ENCODE measurements at regions not wholly inside any gene's neighbourhood (a gene's known extent, or its start where the extent isn't known, plus 50 kb on each side); places are given as distances from the start of the nearest gene placed in this dataset.
"Not testable (repeated sequence)": the region's sequence is repeated elsewhere in the genome, so short reads cannot be mapped to it uniquely, and the experiment has no call there.

DNA sequence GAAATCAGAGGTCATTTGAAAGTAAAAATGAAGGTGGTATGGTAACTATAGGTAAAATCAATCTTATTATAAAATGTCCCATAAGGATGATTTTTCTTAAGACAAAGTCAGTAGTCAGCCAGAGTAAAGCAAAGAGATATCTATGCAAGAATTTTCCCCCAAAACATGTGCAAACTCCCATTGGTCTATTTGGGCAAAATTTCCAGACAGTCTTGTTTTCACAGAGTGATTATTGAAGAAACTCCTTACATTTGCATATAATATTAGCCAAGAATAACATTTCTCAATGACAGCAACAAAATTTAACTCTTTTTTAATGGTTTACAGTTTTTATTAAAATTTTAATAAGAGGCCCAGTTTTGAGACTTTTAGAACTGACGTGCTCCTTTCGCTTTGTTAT, 406.1 kb upstream of the GRAMD2B start:
- no peak overlapping the region for H3K4me3 ChIP-seq (ENCODE audit: low read depth in 1 of 2, low read length in 2 of 2)
- no peaks in the 10 kb centered on the region for H3K27me3 ChIP-seq (ENCODE audit: control insufficient read depth in 1 of 2, insufficient read depth in 2 of 2, low read length in 2 of 2)
- H3K4me1 ChIP-seq (ENCODE audit: control insufficient read depth in 2 of 2, insufficient read depth in 2 of 2, low read length in 1 of 2) = no peaks in the 10 kb centered on the region
- H3K9me3 ChIP-seq (ENCODE audit: control insufficient read depth in 2 of 2, insufficient read depth in 1 of 2, low read depth in 1 of 2, low read length in 1 of 2) = no peaks in the 10 kb centered on the region
- H3K27ac ChIP-seq (ENCODE audit: low read depth in 2 of 2, low read length in 1 of 2) = no peak overlapping the region
- no peaks in the 10 kb centered on the region for H3K36me3 ChIP-seq (ENCODE audit: control insufficient read depth in 2 of 2, insufficient read depth in 2 of 2, low read length in 1 of 2)
- whole genome bisulfite sequencing, 2 donors = 95 to 96% methylated on average over 2 of the region's 2 CpGs

DNA sequence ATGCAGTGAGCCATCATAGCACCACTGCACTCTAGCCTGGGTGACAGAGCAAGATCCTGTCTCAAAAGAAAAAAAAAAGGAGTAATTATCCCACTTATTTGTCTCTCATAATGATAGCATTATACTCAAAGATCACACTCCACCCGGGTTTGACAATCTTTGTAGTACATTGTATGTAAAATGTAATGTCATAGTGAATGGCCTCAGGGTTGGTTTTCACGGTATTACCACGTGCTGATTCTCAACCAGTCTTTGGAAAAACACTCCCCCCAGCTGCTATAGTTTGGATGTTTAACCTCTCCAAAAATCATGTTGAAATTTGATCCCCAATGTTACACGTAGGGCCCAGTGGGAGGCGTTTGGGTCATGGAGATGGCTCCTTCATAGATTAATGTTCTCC, 402.4 kb upstream of the GRAMD2B start:
- Histone ChIP-seq H3K9me3 (ENCODE audit: control insufficient read depth in 2 of 2, insufficient read depth in 1 of 2, low read depth in 1 of 2, low read length in 1 of 2) (no peaks in the 10 kb centered on the region), H3K4me3 (ENCODE audit: low read depth in 1 of 2, low read length in 2 of 2) (no peak overlapping the region), H3K27me3 (ENCODE audit: control insufficient read depth in 1 of 2, insufficient read depth in 2 of 2, low read length in 2 of 2) (no peaks in the 10 kb centered on the region), H3K27ac (ENCODE audit: low read depth in 2 of 2, low read length in 1 of 2) (no peak overlapping the region), H3K36me3 (ENCODE audit: control insufficient read depth in 2 of 2, insufficient read depth in 2 of 2, low read length in 1 of 2) (no peaks in the 10 kb centered on the region), H3K4me1 (ENCODE audit: control insufficient read depth in 2 of 2, insufficient read depth in 2 of 2, low read length in 1 of 2) (no peaks in the 10 kb centered on the region)
- WGBS, 2 donors = 81 to 82% methylated on average over 5 of the region's 5 CpGs

DNA sequence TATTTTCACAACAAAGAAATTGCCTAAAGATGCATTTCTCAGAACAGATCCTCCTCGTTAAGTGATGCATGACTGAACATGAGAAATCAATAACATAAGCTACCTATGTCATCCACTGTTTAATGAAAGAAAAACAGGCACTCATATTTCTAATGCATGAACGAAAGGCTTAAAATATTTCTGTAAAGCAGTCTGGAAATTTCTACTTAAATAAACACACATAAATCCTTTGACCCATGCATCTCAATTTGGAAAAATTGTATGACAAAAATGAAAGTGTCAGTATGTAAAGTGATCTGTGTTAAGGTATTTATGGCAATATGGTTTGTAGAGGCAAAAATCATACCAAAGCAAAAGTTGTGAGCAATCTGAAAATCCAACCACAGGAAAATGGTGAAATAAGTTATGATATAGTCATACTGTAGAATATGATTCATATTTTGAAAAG, 399.2 kb upstream of the GRAMD2B start:
- H3K9me3 ChIP-seq (ENCODE audit: control insufficient read depth in 2 of 2, insufficient read depth in 1 of 2, low read depth in 1 of 2, low read length in 1 of 2) = peaks cover 0 to 2% of the 10 kb centered on the region in 2 donors

DNA sequence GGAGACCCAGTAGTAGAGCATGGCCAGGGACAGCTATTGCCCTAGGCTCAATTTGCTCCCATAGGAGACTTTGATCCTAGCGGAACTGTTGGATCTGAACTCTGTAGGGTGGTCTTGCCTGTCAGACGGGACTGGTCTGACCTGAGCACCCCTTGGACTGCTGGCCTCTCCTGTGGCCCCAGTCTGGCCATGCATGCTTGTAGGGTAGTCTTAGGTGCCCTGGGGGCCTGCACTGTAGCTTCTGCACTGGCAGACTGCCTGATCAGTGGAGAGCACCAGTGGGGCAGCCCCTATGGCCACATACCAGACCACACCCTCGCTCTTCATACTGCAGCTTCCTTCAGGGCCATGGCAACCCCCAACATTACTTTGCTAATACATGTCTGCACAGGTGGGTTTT, 396.1 kb upstream of the GRAMD2B start:
- peaks cover 0 to 2% of the 10 kb centered on the region in 2 donors for H3K9me3 ChIP-seq (ENCODE audit: control insufficient read depth in 2 of 2, insufficient read depth in 1 of 2, low read depth in 1 of 2, low read length in 1 of 2)
- no peaks in the 10 kb centered on the region for H3K36me3 ChIP-seq (ENCODE audit: control insufficient read depth in 2 of 2, insufficient read depth in 2 of 2, low read length in 1 of 2)
- no peaks in the 10 kb centered on the region for H3K27me3 ChIP-seq (ENCODE audit: control insufficient read depth in 1 of 2, insufficient read depth in 2 of 2, low read length in 2 of 2)
- H3K4me3 ChIP-seq (ENCODE audit: low read depth in 1 of 2, low read length in 2 of 2) = no peak overlapping the region
- no peak overlapping the region for H3K27ac ChIP-seq (ENCODE audit: low read depth in 2 of 2, low read length in 1 of 2)
- 91 to 94% methylated on average over 3 of the region's 3 CpGs for WGBS, 2 donors
- no peaks in the 10 kb centered on the region for H3K4me1 ChIP-seq (ENCODE audit: control insufficient read depth in 2 of 2, insufficient read depth in 2 of 2, low read length in 1 of 2)

More for the DNA sequence above, 399.2 kb upstream of the GRAMD2B start:
- Histone ChIP-seq H3K4me3 (ENCODE audit: low read depth in 1 of 2, low read length in 2 of 2) (no peak overlapping the region), H3K4me1 (ENCODE audit: control insufficient read depth in 2 of 2, insufficient read depth in 2 of 2, low read length in 1 of 2) (no peaks in the 10 kb centered on the region), H3K36me3 (ENCODE audit: control insufficient read depth in 2 of 2, insufficient read depth in 2 of 2, low read length in 1 of 2) (no peaks in the 10 kb centered on the region), H3K27me3 (ENCODE audit: control insufficient read depth in 1 of 2, insufficient read depth in 2 of 2, low read length in 2 of 2) (no peaks in the 10 kb centered on the region), H3K27ac (ENCODE audit: low read depth in 2 of 2, low read length in 1 of 2) (no peak overlapping the region)
- WGBS, 2 donors = 32 to 54% methylated on average over 2 of the region's 2 CpGs

DNA sequence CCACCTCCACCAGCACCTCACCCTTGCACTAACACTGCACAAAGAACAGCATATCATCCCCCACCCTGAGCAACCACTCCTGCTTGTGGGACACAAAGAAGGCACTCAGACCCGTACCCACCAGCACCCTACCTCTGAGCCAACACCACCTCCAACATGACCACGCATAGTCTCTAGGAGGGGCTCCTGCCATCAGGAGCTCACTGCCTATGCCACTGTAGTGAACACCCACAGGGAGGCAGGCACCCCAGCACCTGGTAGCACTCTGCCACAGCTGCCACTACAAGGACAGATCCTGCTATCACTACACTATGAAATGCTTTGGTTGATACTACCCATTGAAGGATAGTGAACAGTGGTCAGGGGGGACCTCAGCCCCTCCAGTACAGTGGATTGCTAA, 395.6 kb upstream of the GRAMD2B start:
- Histone ChIP-seq H3K4me3 (ENCODE audit: low read depth in 1 of 2, low read length in 2 of 2) (no peak overlapping the region), H3K36me3 (ENCODE audit: control insufficient read depth in 2 of 2, insufficient read depth in 2 of 2, low read length in 1 of 2) (no peaks in the 10 kb centered on the region), H3K4me1 (ENCODE audit: control insufficient read depth in 2 of 2, insufficient read depth in 2 of 2, low read length in 1 of 2) (no peaks in the 10 kb centered on the region), H3K27ac (ENCODE audit: low read depth in 2 of 2, low read length in 1 of 2) (no peak overlapping the region), H3K27me3 (ENCODE audit: control insufficient read depth in 1 of 2, insufficient read depth in 2 of 2, low read length in 2 of 2) (no peaks in the 10 kb centered on the region), H3K9me3 (ENCODE audit: control insufficient read depth in 2 of 2, insufficient read depth in 1 of 2, low read depth in 1 of 2, low read length in 1 of 2) (peaks cover 0 to 2% of the 10 kb centered on the region in 2 donors)
- 95 to 96% methylated on average over 2 of the region's 2 CpGs for WGBS, 2 donors

DNA sequence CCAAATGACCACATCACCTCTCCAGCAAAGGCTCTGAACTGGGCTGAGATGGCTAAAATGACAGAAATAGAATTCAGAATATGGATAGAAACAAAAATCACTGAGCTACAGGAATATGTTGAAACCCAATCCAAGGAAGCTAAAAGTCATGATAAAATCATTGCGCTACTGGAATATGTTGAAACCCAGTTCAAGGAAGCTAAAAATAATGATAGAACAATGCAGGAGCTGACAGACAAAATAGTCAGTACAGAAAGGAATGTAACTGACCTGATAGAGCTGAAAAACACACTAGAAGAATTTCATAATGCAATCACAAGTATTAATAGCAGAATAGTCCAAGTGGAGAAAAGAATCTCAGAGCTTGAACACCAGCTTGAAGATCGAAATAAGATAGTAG, 394.9 kb upstream of the GRAMD2B start:
- no peaks in the 10 kb centered on the region for H3K36me3 ChIP-seq (ENCODE audit: control insufficient read depth in 2 of 2, insufficient read depth in 2 of 2, low read length in 1 of 2)
- 94 to 96% methylated on average over 2 of the region's 2 CpGs for WGBS, 2 donors
- no peak overlapping the region for H3K4me3 ChIP-seq (ENCODE audit: low read depth in 1 of 2, low read length in 2 of 2)
- no peaks in the 10 kb centered on the region for H3K4me1 ChIP-seq (ENCODE audit: control insufficient read depth in 2 of 2, insufficient read depth in 2 of 2, low read length in 1 of 2)
- H3K9me3 ChIP-seq (ENCODE audit: control insufficient read depth in 2 of 2, insufficient read depth in 1 of 2, low read depth in 1 of 2, low read length in 1 of 2) = peaks cover 0 to 2% of the 10 kb centered on the region in 2 donors
- H3K27ac ChIP-seq (ENCODE audit: low read depth in 2 of 2, low read length in 1 of 2) = no peak overlapping the region
- no peaks in the 10 kb centered on the region for H3K27me3 ChIP-seq (ENCODE audit: control insufficient read depth in 1 of 2, insufficient read depth in 2 of 2, low read length in 2 of 2)

DNA sequence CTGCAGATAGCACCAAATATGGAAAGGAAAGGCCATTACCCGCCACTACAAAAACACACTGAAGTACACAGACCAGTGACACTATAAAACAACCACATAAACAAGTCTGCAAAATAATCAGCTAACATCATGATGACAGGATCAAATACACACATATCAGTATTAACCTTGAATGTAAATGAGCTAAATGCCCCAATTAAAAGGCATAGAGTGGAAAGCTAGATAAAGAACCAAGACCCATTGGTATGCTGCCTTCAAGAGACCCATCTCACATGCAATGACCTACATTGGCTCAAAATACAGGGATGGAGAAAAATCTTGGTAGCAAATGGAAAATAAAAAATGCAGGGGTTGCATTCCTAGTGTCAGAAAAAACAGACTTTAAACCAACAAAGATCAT, 393.9 kb upstream of the GRAMD2B start:
- WGBS, 2 donors = 88 to 96% methylated on average over 1 of the region's 1 CpG

DNA sequence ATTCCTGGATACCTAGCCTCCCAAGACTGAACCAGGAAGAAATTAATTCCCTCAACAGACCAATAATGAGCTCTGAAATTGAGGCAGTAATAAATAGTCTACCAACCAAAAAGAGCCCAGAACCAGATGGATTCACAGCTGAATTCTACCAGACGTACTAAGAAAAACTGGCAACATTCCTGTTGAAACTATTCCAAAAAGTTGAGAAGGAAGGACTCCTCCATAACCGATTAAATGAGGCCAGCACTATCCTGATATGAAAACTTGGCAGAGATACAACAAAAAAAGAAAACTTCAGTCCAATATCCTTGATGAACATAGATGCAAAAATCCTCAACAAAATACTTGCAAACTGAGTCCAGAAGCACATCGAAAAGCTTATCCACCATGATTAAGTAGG, 392.5 kb upstream of the GRAMD2B start:
- Histone ChIP-seq H3K4me3 (ENCODE audit: low read depth in 1 of 2, low read length in 2 of 2) (no peak overlapping the region), H3K9me3 (ENCODE audit: control insufficient read depth in 2 of 2, insufficient read depth in 1 of 2, low read depth in 1 of 2, low read length in 1 of 2) (peaks cover 0 to 2% of the 10 kb centered on the region in 2 donors), H3K27ac (ENCODE audit: low read depth in 2 of 2, low read length in 1 of 2) (no peak overlapping the region), H3K27me3 (ENCODE audit: control insufficient read depth in 1 of 2, insufficient read depth in 2 of 2, low read length in 2 of 2) (no peaks in the 10 kb centered on the region), H3K4me1 (ENCODE audit: control insufficient read depth in 2 of 2, insufficient read depth in 2 of 2, low read length in 1 of 2) (no peaks in the 10 kb centered on the region), H3K36me3 (ENCODE audit: control insufficient read depth in 2 of 2, insufficient read depth in 2 of 2, low read length in 1 of 2) (no peaks in the 10 kb centered on the region)
- WGBS, 2 donors = 58 to 62% methylated on average over 3 of the region's 3 CpGs

More for the DNA sequence above, 393.9 kb upstream of the GRAMD2B start:
- not testable (repeated sequence) for H3K9me3 ChIP-seq (ENCODE audit: control insufficient read depth in 2 of 2, insufficient read depth in 1 of 2, low read depth in 1 of 2, low read length in 1 of 2); H3K27me3 ChIP-seq (ENCODE audit: control insufficient read depth in 1 of 2, insufficient read depth in 2 of 2, low read length in 2 of 2); H3K36me3 ChIP-seq (ENCODE audit: control insufficient read depth in 2 of 2, insufficient read depth in 2 of 2, low read length in 1 of 2); H3K4me1 ChIP-seq (ENCODE audit: control insufficient read depth in 2 of 2, insufficient read depth in 2 of 2, low read length in 1 of 2); H3K4me3 ChIP-seq (ENCODE audit: low read depth in 1 of 2, low read length in 2 of 2); H3K27ac ChIP-seq (ENCODE audit: low read depth in 2 of 2, low read length in 1 of 2)

DNA sequence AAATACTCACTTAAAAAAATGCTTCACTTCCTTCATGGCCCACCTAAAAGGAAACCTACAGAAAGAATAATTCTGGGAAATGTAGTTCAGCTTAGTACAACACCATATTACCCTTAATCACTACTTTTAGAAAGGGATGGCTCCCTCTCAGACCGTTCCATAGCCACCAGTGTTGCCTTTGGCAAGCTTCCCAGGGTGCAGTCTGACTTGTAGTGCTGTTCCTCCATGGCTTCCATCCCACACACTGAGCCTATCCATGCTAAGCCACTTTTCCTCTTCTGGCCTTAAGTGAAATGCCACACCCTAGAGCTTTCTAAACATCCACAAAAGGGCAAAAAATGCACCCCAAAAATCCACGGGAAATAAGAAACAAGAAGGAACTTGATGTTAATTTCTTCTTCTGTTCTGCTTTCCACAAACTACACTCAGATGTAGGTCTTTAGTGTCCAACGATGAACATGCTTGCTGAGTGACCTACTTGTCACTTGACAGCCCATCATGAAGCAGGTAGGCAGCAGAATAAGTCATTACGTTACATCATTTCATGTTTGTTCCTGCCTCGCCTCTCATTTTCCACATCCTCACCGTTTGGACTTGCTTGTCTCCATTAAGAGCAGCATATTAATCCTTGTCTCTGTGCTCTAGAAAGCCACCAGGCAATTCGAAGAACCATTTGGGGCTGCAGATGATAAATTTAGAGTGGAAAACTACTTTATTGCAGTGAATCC, 391.1 kb upstream of the GRAMD2B start:
- H3K27me3 ChIP-seq (ENCODE audit: control insufficient read depth in 1 of 2, insufficient read depth in 2 of 2, low read length in 2 of 2) = no peaks in the 10 kb centered on the region
- H3K4me3 ChIP-seq (ENCODE audit: low read depth in 1 of 2, low read length in 2 of 2) = no peak overlapping the region
- H3K4me1 ChIP-seq (ENCODE audit: control insufficient read depth in 2 of 2, insufficient read depth in 2 of 2, low read length in 1 of 2) = no peaks in the 10 kb centered on the region
- 42 to 56% methylated on average over 7 of the region's 7 CpGs for WGBS, 2 donors
- H3K36me3 ChIP-seq (ENCODE audit: control insufficient read depth in 2 of 2, insufficient read depth in 2 of 2, low read length in 1 of 2) = no peaks in the 10 kb centered on the region
- H3K9me3 ChIP-seq (ENCODE audit: control insufficient read depth in 2 of 2, insufficient read depth in 1 of 2, low read depth in 1 of 2, low read length in 1 of 2) = peaks cover 0 to 2% of the 10 kb centered on the region in 2 donors
- no peak overlapping the region for H3K27ac ChIP-seq (ENCODE audit: low read depth in 2 of 2, low read length in 1 of 2)

DNA sequence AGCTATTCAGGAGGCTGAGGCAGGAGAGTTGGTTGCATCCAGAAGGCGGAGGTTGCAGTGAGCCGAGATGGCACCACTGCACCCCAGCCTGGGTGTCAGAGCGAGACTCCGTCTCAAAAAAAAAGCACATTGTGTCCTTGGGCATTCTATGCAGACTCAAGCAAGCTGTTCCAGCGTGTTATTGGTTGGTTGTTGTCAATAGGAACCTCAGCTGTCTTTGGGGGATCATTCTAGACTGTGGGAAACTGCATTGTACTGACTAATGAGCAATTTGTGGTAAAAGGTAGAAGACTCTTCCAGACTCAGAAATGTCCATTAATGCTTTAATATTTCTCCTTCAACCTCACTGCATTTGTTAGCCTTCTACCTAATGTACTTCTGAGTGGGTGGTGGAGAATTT, 379.5 kb upstream of the GRAMD2B start:
- 87 to 94% methylated on average over 5 of the region's 5 CpGs for WGBS, 2 donors

More for the DNA sequence above, 379.5 kb upstream of the GRAMD2B start:
- no peaks in the 10 kb centered on the region for H3K9me3 ChIP-seq (ENCODE audit: control insufficient read depth in 2 of 2, insufficient read depth in 1 of 2, low read depth in 1 of 2, low read length in 1 of 2)
- no peaks in the 10 kb centered on the region for H3K27me3 ChIP-seq (ENCODE audit: control insufficient read depth in 1 of 2, insufficient read depth in 2 of 2, low read length in 2 of 2)
- no peak overlapping the region for H3K27ac ChIP-seq (ENCODE audit: low read depth in 2 of 2, low read length in 1 of 2)
- H3K4me1 ChIP-seq (ENCODE audit: control insufficient read depth in 2 of 2, insufficient read depth in 2 of 2, low read length in 1 of 2) = no peaks in the 10 kb centered on the region
- H3K4me3 ChIP-seq (ENCODE audit: low read depth in 1 of 2, low read length in 2 of 2) = no peak overlapping the region
- no peaks in the 10 kb centered on the region for H3K36me3 ChIP-seq (ENCODE audit: control insufficient read depth in 2 of 2, insufficient read depth in 2 of 2, low read length in 1 of 2)

All from esophagus (tissue), 2 donors.